ENCODE measurements at regions not wholly inside any gene's neighbourhood (a gene's known extent, or its start where the extent isn't known, plus 50 kb on each side); places are given as distances from the start of the nearest gene placed in this dataset.
"Not testable (repeated sequence)": the region's sequence is repeated elsewhere in the genome, so short reads cannot be mapped to it uniquely, and the experiment has no call there.

- H3K4me2 ChIP-seq (ENCODE audit: low read length): no peak overlapping the region
- POLR2A ChIA-PET (ENCODE audit: unreplicated experiment): no interaction called here
- H2AFZ ChIP-seq (ENCODE audit: low read length): no peak overlapping the region
- peaks cover 12% of the 10 kb centered on the region for H3K9me3 ChIP-seq (ENCODE audit: low read length)
- peaks cover 51% of the 10 kb centered on the region for H3K27me3 ChIP-seq (ENCODE audit: low read length)
- no peak for ATAC-seq
- H3F3A ChIP-seq (ENCODE audit: low read length, unreplicated experiment): no peaks in the 10 kb centered on the region
- H3K4me1 ChIP-seq (ENCODE audit: insufficient read depth, low read length): no peaks in the 10 kb centered on the region
- BruUV-seq (replicated peaks): no TSS peak
- H3K36me3 ChIP-seq (ENCODE audit: low read depth, low read length): no peaks in the 10 kb centered on the region
- H3K27ac ChIP-seq (ENCODE audit: low read length): no peak overlapping the region
- H3K9ac ChIP-seq (ENCODE audit: low read length): no peak overlapping the region
- intact Hi-C loops (cut with micrococcal nuclease): no loop called here
- no peak for TF ChIP-seq EZH2phosphoT487 (IDR thresholded peaks at IDR 0.05; ENCODE audit: borderline replicate concordance, low read length)
- TF ChIP-seq, protein P1, sequence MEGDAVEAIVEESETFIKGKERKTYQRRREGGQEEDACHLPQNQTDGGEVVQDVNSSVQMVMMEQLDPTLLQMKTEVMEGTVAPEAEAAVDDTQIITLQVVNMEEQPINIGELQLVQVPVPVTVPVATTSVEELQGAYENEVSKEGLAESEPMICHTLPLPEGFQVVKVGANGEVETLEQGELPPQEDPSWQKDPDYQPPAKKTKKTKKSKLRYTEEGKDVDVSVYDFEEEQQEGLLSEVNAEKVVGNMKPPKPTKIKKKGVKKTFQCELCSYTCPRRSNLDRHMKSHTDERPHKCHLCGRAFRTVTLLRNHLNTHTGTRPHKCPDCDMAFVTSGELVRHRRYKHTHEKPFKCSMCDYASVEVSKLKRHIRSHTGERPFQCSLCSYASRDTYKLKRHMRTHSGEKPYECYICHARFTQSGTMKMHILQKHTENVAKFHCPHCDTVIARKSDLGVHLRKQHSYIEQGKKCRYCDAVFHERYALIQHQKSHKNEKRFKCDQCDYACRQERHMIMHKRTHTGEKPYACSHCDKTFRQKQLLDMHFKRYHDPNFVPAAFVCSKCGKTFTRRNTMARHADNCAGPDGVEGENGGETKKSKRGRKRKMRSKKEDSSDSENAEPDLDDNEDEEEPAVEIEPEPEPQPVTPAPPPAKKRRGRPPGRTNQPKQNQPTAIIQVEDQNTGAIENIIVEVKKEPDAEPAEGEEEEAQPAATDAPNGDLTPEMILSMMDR (conservative IDR thresholded peaks at IDR 0.05; ENCODE audit: low read depth, low read length): no peak
- TF ChIP-seq EZH2 (IDR thresholded peaks at IDR 0.05; ENCODE audit: low read length, unreplicated experiment): no peak
- no peak for DNase-seq
- no peaks in the 10 kb centered on the region for H3K79me2 ChIP-seq (ENCODE audit: low read length)
- no peaks in the 10 kb centered on the region for H4K20me1 ChIP-seq (ENCODE audit: low read length)
- no peaks in the 10 kb centered on the region for H3K9me2 ChIP-seq (replicated peaks; ENCODE audit: low read length)
- H3K4me3 ChIP-seq (ENCODE audit: low read length): no peak overlapping the region
- CTCF ChIA-PET: no interaction called here
Observed at GRCh38 chr18:8526332-8526731, 82.9 kb upstream of the RAB12 start.

GRCh38 chr18:8529609-8530008 lies 79.6 kb upstream of the RAB12 start:
- BruUV-seq (replicated peaks): no TSS peak
- CTCF ChIA-PET: no interaction called here
- no peak for ATAC-seq

GRCh38 chr18:8531084-8531483 lies 78.2 kb upstream of the RAB12 start:
- DNase-seq; H3K4me3 ChIP-seq (ENCODE audit: low read length); H3K4me1 ChIP-seq (ENCODE audit: insufficient read depth, low read length); POLR2A ChIA-PET (ENCODE audit: unreplicated experiment); H3K4me2 ChIP-seq (ENCODE audit: low read length); intact Hi-C loops (cut with micrococcal nuclease); H3F3A ChIP-seq (ENCODE audit: low read length, unreplicated experiment); H2AFZ ChIP-seq (ENCODE audit: low read length); H3K9me2 ChIP-seq (replicated peaks; ENCODE audit: low read length); H3K27ac ChIP-seq (ENCODE audit: low read length); H3K9ac ChIP-seq (ENCODE audit: low read length); H3K79me2 ChIP-seq (ENCODE audit: low read length); H3K36me3 ChIP-seq (ENCODE audit: low read depth, low read length); H4K20me1 ChIP-seq (ENCODE audit: low read length); ATAC-seq; CTCF ChIA-PET; BruUV-seq (replicated peaks): not testable (repeated sequence)
- Histone ChIP-seq H3K9me3 (ENCODE audit: low read length) (peaks cover 21% of the 10 kb centered on the region), H3K27me3 (ENCODE audit: low read length) (peaks cover 13% of the 10 kb centered on the region; the same call in 1 of the 2 replicates)

More at GRCh38 chr18:8529609-8530008, 79.6 kb upstream of the RAB12 start:
- Histone ChIP-seq H4K20me1 (ENCODE audit: low read length) (no peaks in the 10 kb centered on the region), H3K27ac (ENCODE audit: low read length) (no peak overlapping the region), H3K9me2 (replicated peaks; ENCODE audit: low read length) (no peaks in the 10 kb centered on the region), H3K4me1 (ENCODE audit: insufficient read depth, low read length) (no peaks in the 10 kb centered on the region), H3K9ac (ENCODE audit: low read length) (no peak overlapping the region), H3K36me3 (ENCODE audit: low read depth, low read length) (no peaks in the 10 kb centered on the region), H3K79me2 (ENCODE audit: low read length) (no peaks in the 10 kb centered on the region), H3K9me3 (ENCODE audit: low read length) (peaks cover 21% of the 10 kb centered on the region), H3F3A (ENCODE audit: low read length, unreplicated experiment) (no peaks in the 10 kb centered on the region), H2AFZ (ENCODE audit: low read length) (no peak overlapping the region), H3K27me3 (ENCODE audit: low read length) (peaks cover 19% of the 10 kb centered on the region), H3K4me2 (ENCODE audit: low read length) (no peak overlapping the region), H3K4me3 (ENCODE audit: low read length) (no peak overlapping the region)
- POLR2A ChIA-PET (ENCODE audit: unreplicated experiment): no interaction called here
- DNase-seq: no peak
- no peak for TF ChIP-seq EZH2 (IDR thresholded peaks at IDR 0.05; ENCODE audit: low read length, unreplicated experiment)
- TF ChIP-seq, protein P1 (conservative IDR thresholded peaks at IDR 0.05; ENCODE audit: low read depth, low read length): no peak
- no peak for TF ChIP-seq EZH2phosphoT487 (IDR thresholded peaks at IDR 0.05; ENCODE audit: borderline replicate concordance, low read length)
- intact Hi-C loops (cut with micrococcal nuclease): no loop called here
